Stimulated activated CD4-positive, alpha-beta T cell treated with anti-CD3 and anti-CD28 coated beads, Interleukin-1b, Interleukin-23, amount 100 ng/mL, for 4 hours (primary cell): ENCODE measurements at regions not wholly inside any gene's neighbourhood (a gene's known extent, or its start where the extent isn't known, plus 50 kb on each side); places are given as distances from the start of the nearest gene placed in this dataset.

Experiments
- DNase-seq, 2 donors: peaks; one replicate each; pipeline ENCODE4 v3.0.0-alpha.2; 2020; ENCODE audit warnings: low read depth in 2 of 2

GRCh38 chr18:78697446-78697845 lies 282.2 kb upstream of the SALL3 start:
- no peak for DNase-seq

GRCh38 chr18:78698914-78699313 lies 280.7 kb upstream of the SALL3 start:
- no peak for DNase-seq

GRCh38 chr18:78699499-78699898 lies 280.1 kb upstream of the SALL3 start:
- DNase-seq, result no peak

GRCh38 chr18:78701771-78702396 lies 277.7 kb upstream of the SALL3 start:
- DNase-seq, result no peak

GRCh38 chr18:78703291-78703690 lies 276.3 kb upstream of the SALL3 start:
- DNase-seq, result no peak

- DNase-seq, result no peak
Measured at GRCh38 chr18:78704971-78705461, 274.6 kb upstream of the SALL3 start.

- no peak for DNase-seq
Measured at GRCh38 chr18:78709261-78709809, 270.3 kb upstream of the SALL3 start.

- DNase-seq, result no peak
Measured at GRCh38 chr18:78711316-78711715, 268.3 kb upstream of the SALL3 start.

- no peak for DNase-seq
Measured at GRCh38 chr18:78711971-78712370, 267.6 kb upstream of the SALL3 start.

- DNase-seq, result no peak
Measured at GRCh38 chr18:78713069-78713468, 266.5 kb upstream of the SALL3 start.

- DNase-seq, result no peak
Measured at GRCh38 chr18:78713726-78714125, 265.9 kb upstream of the SALL3 start.

- DNase-seq, result no peak
Measured at GRCh38 chr18:78716022-78716421, 263.6 kb upstream of the SALL3 start.

- DNase-seq, result no peak
Measured at GRCh38 chr18:78716581-78716980, 263.0 kb upstream of the SALL3 start.

- no peak for DNase-seq
Measured at GRCh38 chr18:78717051-78717765, 262.4 kb upstream of the SALL3 start.

GRCh38 chr18:78717766-78718150 lies 261.9 kb upstream of the SALL3 start:
- DNase-seq, result no peak

GRCh38 chr18:78719821-78720220 lies 259.8 kb upstream of the SALL3 start:
- no peak for DNase-seq

GRCh38 chr18:78720456-78721237 lies 259.0 kb upstream of the SALL3 start:
- no peak for DNase-seq

GRCh38 chr18:78721238-78721875 lies 258.3 kb upstream of the SALL3 start:
- DNase-seq, result no peak

GRCh38 chr18:78721981-78722380 lies 257.6 kb upstream of the SALL3 start:
- DNase-seq, result no peak

GRCh38 chr18:78722386-78722785 lies 257.2 kb upstream of the SALL3 start:
- DNase-seq, result no peak

GRCh38 chr18:78722929-78723710 lies 256.5 kb upstream of the SALL3 start:
- no peak for DNase-seq
